Adipocyte (in vitro differentiated cells): ENCODE measurements at regions not wholly inside any gene's neighbourhood (a gene's known extent, or its start where the extent isn't known, plus 50 kb on each side); places are given as distances from the start of the nearest gene placed in this dataset.
A peak's percentile ranks its signal among the peaks of the same experiment; 100 is the strongest.

Source experiments
- DNase-seq: peaks from one replicate; pipeline ENCODE4 v3.0.0-alpha.2; 2015; ENCODE audit warnings: low read depth
- H3K27me3 ChIP-seq: replicated peaks from 2 replicates; pipeline ENCODE4 v1.7.0; 2013; ENCODE audit warnings: mild to moderate bottlenecking, low read length, moderate library complexity; ENCODE audit not compliant: control insufficient read depth, insufficient read depth
- H3K36me3 ChIP-seq: 2 replicates; pipeline ENCODE4 v1.7.0; 2013; ENCODE audit warnings: low read length, mild to moderate bottlenecking, moderate library complexity; ENCODE audit not compliant: control insufficient read depth, insufficient read depth, severe bottlenecking
- H3K4me1 ChIP-seq: 2 replicates; pipeline ENCODE4 v1.7.0; 2013; ENCODE audit warnings: mild to moderate bottlenecking, low read length, moderate library complexity; ENCODE audit not compliant: control insufficient read depth, insufficient read depth
- H3K4me3 ChIP-seq: 2 replicates; pipeline ENCODE4 v1.7.0; 2013; ENCODE audit warnings: mild to moderate bottlenecking, low read length, moderate library complexity
- H3K9ac ChIP-seq: 2 replicates; pipeline ENCODE4 v1.7.0; 2013; ENCODE audit warnings: mild to moderate bottlenecking, low read length, moderate library complexity
- H3K9me3 ChIP-seq: 2 replicates; pipeline ENCODE4 v1.7.0; 2013; ENCODE audit warnings: mild to moderate bottlenecking, low read length, moderate library complexity; ENCODE audit not compliant: control insufficient read depth

GRCh38 chr5:124420952-124421351 is 325.5 kb downstream of the ZNF608 start:
- Histone ChIP-seq H3K27me3 (no peaks in the 10 kb centered on the region), H3K9ac (no peak overlapping the region), H3K4me1 (no peaks in the 10 kb centered on the region), H3K9me3 (peaks cover 28% of the 10 kb centered on the region), H3K4me3 (no peak overlapping the region), H3K36me3 (no peaks in the 10 kb centered on the region)
- no peak for DNase-seq

- H3K4me3 ChIP-seq: no peak overlapping the region
- H3K27me3 ChIP-seq: no peaks in the 10 kb centered on the region
- H3K4me1 ChIP-seq: no peaks in the 10 kb centered on the region
- DNase-seq: no peak
- no peaks in the 10 kb centered on the region for H3K36me3 ChIP-seq
- peaks cover 24% of the 10 kb centered on the region for H3K9me3 ChIP-seq
- no peak overlapping the region for H3K9ac ChIP-seq
Observed at GRCh38 chr5:124419531-124419930, 326.9 kb downstream of the ZNF608 start.

DNA sequence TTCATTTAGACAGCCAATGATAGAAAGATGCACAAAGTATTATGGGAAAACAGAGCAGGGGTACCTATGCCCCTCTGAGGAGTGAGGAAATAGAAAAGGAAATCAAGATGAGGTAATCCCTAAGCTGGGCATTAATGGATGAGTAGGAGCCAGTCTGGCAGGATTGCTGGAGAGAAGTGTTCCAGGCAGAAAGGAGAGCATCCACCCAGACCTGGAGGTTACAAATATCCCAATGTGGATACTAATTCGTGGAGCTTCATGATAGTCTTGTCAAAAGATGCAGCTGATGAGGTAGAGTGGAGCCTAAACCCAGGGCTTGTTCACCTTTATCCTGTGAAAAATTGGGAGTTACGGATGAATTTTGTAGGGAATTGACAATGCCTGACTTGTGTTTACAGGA is 328.0 kb downstream of the ZNF608 start:
- H3K4me3 ChIP-seq: no peak overlapping the region
- no peak for DNase-seq
- H3K27me3 ChIP-seq: no peaks in the 10 kb centered on the region
- no peaks in the 10 kb centered on the region for H3K4me1 ChIP-seq
- no peak overlapping the region for H3K9ac ChIP-seq
- H3K36me3 ChIP-seq: no peaks in the 10 kb centered on the region
- H3K9me3 ChIP-seq: peaks cover 14% of the 10 kb centered on the region

- no peak overlapping the region for H3K9ac ChIP-seq
- H3K27me3 ChIP-seq: no peaks in the 10 kb centered on the region
- H3K36me3 ChIP-seq: no peaks in the 10 kb centered on the region
- H3K4me1 ChIP-seq: no peaks in the 10 kb centered on the region
- H3K9me3 ChIP-seq: peaks cover 4% of the 10 kb centered on the region
- DNase-seq: no peak
- no peak overlapping the region for H3K4me3 ChIP-seq
Observed at GRCh38 chr5:124417196-124417595, 329.2 kb downstream of the ZNF608 start.

DNA sequence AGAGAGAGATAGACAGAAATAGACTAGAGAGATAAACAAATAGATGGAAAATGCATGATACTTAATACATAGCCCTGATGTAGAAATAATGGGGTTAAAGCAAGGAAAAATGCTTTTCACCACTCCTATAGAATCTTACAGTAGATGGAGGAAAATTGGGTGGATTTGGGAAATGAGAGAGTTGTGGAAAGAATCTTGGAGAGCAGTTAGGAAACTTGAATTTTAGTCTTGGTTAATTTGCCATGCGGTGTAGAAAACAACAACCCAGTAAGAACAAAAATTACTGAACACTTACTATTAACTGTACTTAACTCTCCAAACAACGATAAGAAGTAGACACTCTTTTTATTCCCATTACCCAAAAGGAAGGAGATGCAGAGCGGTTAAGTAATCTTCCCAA is 329.8 kb downstream of the ZNF608 start:
- no peaks in the 10 kb centered on the region for H3K9me3 ChIP-seq
- H3K27me3 ChIP-seq: no peaks in the 10 kb centered on the region
- H3K4me3 ChIP-seq: no peak overlapping the region
- H3K9ac ChIP-seq: no peak overlapping the region
- no peaks in the 10 kb centered on the region for H3K36me3 ChIP-seq
- DNase-seq: no peak
- no peaks in the 10 kb centered on the region for H3K4me1 ChIP-seq

GRCh38 chr5:124414973-124415372 is 331.5 kb downstream of the ZNF608 start:
- no peak for DNase-seq
- Histone ChIP-seq H3K4me1 (no peaks in the 10 kb centered on the region), H3K9me3 (no peaks in the 10 kb centered on the region), H3K36me3 (no peaks in the 10 kb centered on the region), H3K4me3 (no peak overlapping the region), H3K9ac (no peak overlapping the region), H3K27me3 (no peaks in the 10 kb centered on the region)

DNA sequence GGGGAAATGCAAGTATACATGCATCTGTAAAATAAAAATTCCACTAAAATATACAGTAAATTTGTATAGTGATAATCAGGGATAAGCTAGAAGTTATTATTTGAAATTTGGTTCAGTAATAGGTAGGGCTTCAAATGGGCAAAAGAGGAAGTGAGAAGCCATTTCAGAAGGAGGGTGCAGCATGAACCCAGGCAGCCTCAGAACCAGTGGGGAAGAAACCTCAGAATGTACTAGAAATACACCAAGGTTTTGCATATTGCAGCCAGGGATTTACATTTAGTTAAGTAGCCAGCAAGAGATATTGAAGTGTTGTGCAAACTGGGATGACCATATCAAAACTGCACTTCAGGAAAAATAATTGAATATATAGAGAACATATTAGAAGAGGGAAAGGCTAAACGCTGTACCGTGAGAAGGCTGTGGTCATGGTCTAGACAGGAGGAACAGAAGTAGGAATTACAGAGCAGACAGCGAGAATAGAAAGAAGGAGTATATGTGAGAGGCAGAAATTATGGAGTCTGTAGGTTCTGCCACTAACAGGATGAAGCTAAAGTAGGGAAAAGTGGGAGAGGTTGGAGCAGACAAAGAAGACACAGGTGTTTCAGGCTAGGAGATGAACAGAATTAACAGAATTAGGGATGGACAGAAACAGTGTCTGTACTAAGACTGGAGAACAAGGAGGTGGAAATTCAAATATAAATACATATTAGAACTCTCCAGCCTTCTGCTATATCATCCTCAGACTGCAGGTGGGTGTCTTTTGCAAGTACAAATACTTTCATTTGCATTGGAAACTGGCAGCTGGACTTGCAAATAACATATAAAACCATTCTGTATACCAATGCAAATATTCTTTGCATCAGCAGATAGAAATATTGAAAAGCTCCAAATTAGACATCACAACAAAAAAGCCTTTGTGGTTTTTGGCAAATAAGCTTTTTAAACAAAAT is 335.6 kb downstream of the ZNF608 start:
- Histone ChIP-seq H3K27me3 (no peaks in the 10 kb centered on the region), H3K9ac (no peak overlapping the region), H3K9me3 (no peaks in the 10 kb centered on the region), H3K4me3 (no peak overlapping the region), H3K36me3 (no peaks in the 10 kb centered on the region), H3K4me1 (peaks cover 11% of the 10 kb centered on the region)
- DNase-seq: no peak

DNA sequence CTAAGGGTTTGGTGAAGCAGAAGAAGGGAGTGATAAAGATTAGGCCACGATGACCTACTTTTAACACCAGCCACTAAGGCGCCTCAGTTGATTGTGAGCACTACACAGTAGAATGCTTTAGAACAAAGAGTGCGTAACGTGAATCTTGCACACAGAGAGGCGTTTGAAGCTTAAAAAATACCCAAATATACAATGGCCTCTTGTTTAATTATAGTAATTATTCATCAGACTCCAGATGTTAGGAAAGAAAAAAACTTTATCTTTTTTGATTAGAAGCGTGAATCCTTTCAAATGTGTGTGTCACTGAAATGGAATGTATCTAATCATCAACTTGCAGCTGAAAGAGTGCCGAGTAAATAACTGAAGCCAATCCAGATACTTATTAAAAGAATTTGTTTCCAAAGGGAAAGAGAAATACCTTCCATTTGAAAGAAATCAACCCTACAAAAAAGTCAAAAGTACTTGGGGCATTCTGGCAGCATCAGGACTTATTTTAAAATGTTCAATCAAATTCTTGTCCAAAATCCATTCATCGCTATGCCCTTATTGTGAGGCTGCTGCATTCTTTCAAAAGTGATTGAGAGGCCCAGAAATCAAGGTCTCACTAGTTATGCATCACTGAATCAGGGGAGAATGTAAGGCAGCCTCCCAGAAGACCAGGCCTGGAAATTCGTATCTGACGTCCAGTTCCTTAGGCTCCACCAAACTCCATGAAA is 337.5 kb downstream of the ZNF608 start:
- no peaks in the 10 kb centered on the region for H3K36me3 ChIP-seq
- H3K4me1 ChIP-seq: peaks cover 11% of the 10 kb centered on the region
- DNase-seq: no peak
- H3K4me3 ChIP-seq: no peak overlapping the region
- H3K9me3 ChIP-seq: no peaks in the 10 kb centered on the region
- no peaks in the 10 kb centered on the region for H3K27me3 ChIP-seq
- H3K9ac ChIP-seq: no peak overlapping the region

- no peaks in the 10 kb centered on the region for H3K9me3 ChIP-seq
- DNase-seq: no peak
- no peak overlapping the region for H3K9ac ChIP-seq
- no peak overlapping the region for H3K4me3 ChIP-seq
- H3K4me1 ChIP-seq: peaks cover 20% of the 10 kb centered on the region
- no peaks in the 10 kb centered on the region for H3K36me3 ChIP-seq
- H3K27me3 ChIP-seq: no peaks in the 10 kb centered on the region
Observed at GRCh38 chr5:124404796-124405195, 341.6 kb downstream of the ZNF608 start.

GRCh38 chr5:124403281-124403680 is 343.2 kb downstream of the ZNF608 start:
- Histone ChIP-seq H3K36me3 (no peaks in the 10 kb centered on the region), H3K27me3 (no peaks in the 10 kb centered on the region), H3K4me1 (peaks cover 13% of the 10 kb centered on the region), H3K9me3 (no peaks in the 10 kb centered on the region), H3K9ac (no peak overlapping the region), H3K4me3 (no peak overlapping the region)
- DNase-seq: no peak

GRCh38 chr5:124402144-124402581 is 344.3 kb downstream of the ZNF608 start:
- Histone ChIP-seq H3K9me3 (no peaks in the 10 kb centered on the region), H3K27me3 (no peaks in the 10 kb centered on the region), H3K4me1 (peaks cover 12% of the 10 kb centered on the region), H3K36me3 (no peaks in the 10 kb centered on the region), H3K4me3 (peak overlapping the region; percentile 5), H3K9ac (no peak overlapping the region)
- DNase-seq: peak; percentile 67
